ENCODE measurements at regions not wholly inside any gene's neighbourhood (a gene's known extent, or its start where the extent isn't known, plus 50 kb on each side); places are given as distances from the start of the nearest gene placed in this dataset.

DNA sequence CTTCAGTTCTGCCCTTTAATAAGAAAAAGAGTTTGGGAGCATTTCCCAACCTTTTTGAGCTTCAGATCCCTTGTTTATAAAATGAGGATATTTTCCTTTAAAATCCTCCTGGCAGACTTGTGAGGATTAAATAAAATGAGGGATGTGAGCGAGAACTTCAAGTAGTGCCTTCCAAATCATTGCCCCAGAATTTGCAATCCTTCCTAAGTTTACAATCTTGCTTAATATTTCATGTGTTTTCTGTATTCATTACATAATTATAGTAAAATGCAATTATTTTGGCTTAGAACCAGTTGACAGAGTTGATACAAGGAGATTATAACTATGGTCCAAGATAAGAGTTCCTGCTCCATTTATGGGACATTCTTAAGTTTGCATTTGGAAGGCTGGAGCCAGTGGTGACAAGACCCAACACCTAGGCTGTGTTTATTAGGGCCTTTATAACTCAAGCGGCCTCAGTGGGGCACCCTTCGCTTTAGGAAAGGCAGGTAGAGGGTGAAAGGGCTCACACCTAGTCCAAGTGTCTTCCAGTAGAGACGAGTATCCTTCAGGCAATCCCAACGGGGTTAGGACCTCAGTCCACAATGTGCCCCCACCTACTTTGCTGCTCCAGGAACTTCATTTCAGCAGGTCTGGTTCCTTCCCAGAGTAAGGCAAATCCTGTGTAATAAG is 317.5 kb downstream of the WDR11 start:
- TF ChIP-seq POLR2A (IDR thresholded peaks at IDR 0.05; ENCODE audit: low read depth, low read length): no peak
- TF ChIP-seq, protein P1, sequence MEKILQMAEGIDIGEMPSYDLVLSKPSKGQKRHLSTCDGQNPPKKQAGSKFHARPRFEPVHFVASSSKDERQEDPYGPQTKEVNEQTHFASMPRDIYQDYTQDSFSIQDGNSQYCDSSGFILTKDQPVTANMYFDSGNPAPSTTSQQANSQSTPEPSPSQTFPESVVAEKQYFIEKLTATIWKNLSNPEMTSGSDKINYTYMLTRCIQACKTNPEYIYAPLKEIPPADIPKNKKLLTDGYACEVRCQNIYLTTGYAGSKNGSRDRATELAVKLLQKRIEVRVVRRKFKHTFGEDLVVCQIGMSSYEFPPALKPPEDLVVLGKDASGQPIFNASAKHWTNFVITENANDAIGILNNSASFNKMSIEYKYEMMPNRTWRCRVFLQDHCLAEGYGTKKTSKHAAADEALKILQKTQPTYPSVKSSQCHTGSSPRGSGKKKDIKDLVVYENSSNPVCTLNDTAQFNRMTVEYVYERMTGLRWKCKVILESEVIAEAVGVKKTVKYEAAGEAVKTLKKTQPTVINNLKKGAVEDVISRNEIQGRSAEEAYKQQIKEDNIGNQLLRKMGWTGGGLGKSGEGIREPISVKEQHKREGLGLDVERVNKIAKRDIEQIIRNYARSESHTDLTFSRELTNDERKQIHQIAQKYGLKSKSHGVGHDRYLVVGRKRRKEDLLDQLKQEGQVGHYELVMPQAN (conservative IDR thresholded peaks at IDR 0.05): no peak
- no peak for TF ChIP-seq IKZF2 (IDR thresholded peaks at IDR 0.05)
- no peak for TF ChIP-seq HCFC1 (IDR thresholded peaks at IDR 0.05; ENCODE audit: low read length)
- no peak for TF ChIP-seq BHLHE40 (IDR thresholded peaks at IDR 0.05; ENCODE audit: borderline replicate concordance in 1 of 2, low read depth in 2 of 2, low read length in 1 of 2)
- TF ChIP-seq SMC3 (IDR thresholded peaks at IDR 0.05; ENCODE audit: borderline replicate concordance, low read length): no peak
- no peak for TF ChIP-seq PAX8 (IDR thresholded peaks at IDR 0.05)

All from GM12878 (cell line).